ENCODE measurements at regions not wholly inside any gene's neighbourhood (a gene's known extent, or its start where the extent isn't known, plus 50 kb on each side); places are given as distances from the start of the nearest gene placed in this dataset.

- H3K36me3 ChIP-seq = no peaks in the 10 kb centered on the region
- TF ChIP-seq, protein P1, sequence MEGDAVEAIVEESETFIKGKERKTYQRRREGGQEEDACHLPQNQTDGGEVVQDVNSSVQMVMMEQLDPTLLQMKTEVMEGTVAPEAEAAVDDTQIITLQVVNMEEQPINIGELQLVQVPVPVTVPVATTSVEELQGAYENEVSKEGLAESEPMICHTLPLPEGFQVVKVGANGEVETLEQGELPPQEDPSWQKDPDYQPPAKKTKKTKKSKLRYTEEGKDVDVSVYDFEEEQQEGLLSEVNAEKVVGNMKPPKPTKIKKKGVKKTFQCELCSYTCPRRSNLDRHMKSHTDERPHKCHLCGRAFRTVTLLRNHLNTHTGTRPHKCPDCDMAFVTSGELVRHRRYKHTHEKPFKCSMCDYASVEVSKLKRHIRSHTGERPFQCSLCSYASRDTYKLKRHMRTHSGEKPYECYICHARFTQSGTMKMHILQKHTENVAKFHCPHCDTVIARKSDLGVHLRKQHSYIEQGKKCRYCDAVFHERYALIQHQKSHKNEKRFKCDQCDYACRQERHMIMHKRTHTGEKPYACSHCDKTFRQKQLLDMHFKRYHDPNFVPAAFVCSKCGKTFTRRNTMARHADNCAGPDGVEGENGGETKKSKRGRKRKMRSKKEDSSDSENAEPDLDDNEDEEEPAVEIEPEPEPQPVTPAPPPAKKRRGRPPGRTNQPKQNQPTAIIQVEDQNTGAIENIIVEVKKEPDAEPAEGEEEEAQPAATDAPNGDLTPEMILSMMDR (IDR thresholded peaks at IDR 0.05) = no peak
- no peak overlapping the region for H3K27ac ChIP-seq
- no peaks in the 10 kb centered on the region for H3K27me3 ChIP-seq
- DNase-seq (ENCODE audit: low spot score) = no peak
- H3K4me1 ChIP-seq = no peaks in the 10 kb centered on the region
- H3K4me3 ChIP-seq = no peak overlapping the region
- H3K9me3 ChIP-seq = no peaks in the 10 kb centered on the region
These were observed 300.2 kb downstream of the FBXW7 start for GRCh38 chr4:152235718-152236117.

- DNase-seq (ENCODE audit: low spot score) = no peak
- Histone ChIP-seq H3K4me3 (no peak overlapping the region), H3K36me3 (no peaks in the 10 kb centered on the region), H3K27me3 (no peaks in the 10 kb centered on the region), H3K9me3 (no peaks in the 10 kb centered on the region), H3K27ac (no peak overlapping the region), H3K4me1 (no peaks in the 10 kb centered on the region)
- TF ChIP-seq, protein P1 (IDR thresholded peaks at IDR 0.05) = no peak
These were observed 301.3 kb downstream of the FBXW7 start for GRCh38 chr4:152234571-152234970.

GRCh38 chr4:152232271-152232670 is 303.6 kb downstream of the FBXW7 start:
- no peaks in the 10 kb centered on the region for H3K4me1 ChIP-seq
- no peaks in the 10 kb centered on the region for H3K36me3 ChIP-seq
- H3K4me3 ChIP-seq = no peak overlapping the region
- TF ChIP-seq, protein P1 (IDR thresholded peaks at IDR 0.05) = no peak
- no peak overlapping the region for H3K27ac ChIP-seq
- H3K27me3 ChIP-seq = no peaks in the 10 kb centered on the region
- no peaks in the 10 kb centered on the region for H3K9me3 ChIP-seq
- no peak for DNase-seq (ENCODE audit: low spot score)

GRCh38 chr4:152229782-152230289 is 306.1 kb downstream of the FBXW7 start:
- Histone ChIP-seq H3K4me1 (no peaks in the 10 kb centered on the region), H3K27me3 (no peaks in the 10 kb centered on the region), H3K36me3 (no peaks in the 10 kb centered on the region), H3K27ac (no peak overlapping the region), H3K4me3 (no peak overlapping the region), H3K9me3 (no peaks in the 10 kb centered on the region)
- DNase-seq (ENCODE audit: low spot score) = no peak
- TF ChIP-seq, protein P1 (IDR thresholded peaks at IDR 0.05) = no peak

DNA sequence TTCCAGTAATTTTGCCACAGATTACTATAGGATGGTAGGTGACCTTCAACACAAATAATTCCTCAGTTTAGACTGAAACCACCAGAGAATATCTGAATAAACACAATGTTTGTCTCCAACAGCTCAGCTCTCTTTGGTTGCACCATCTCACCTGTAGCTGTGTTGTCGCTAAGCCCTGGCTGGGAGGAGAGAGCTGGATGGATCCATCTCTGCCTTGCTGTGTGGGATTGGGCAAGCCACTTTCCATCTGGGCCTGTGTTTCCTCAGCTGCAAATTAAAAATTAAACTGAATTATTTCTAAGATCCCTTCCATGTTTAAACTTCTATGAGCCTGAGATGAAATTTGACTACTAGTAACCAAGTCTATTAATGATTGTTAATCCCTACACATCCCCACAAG is 310.2 kb downstream of the FBXW7 start:
- H3K4me3 ChIP-seq = no peak overlapping the region
- TF ChIP-seq, protein P1 (IDR thresholded peaks at IDR 0.05) = no peak
- H3K27ac ChIP-seq = no peak overlapping the region
- no peaks in the 10 kb centered on the region for H3K9me3 ChIP-seq
- no peak for DNase-seq (ENCODE audit: low spot score)
- H3K27me3 ChIP-seq = no peaks in the 10 kb centered on the region
- no peaks in the 10 kb centered on the region for H3K4me1 ChIP-seq
- H3K36me3 ChIP-seq = no peaks in the 10 kb centered on the region

- no peaks in the 10 kb centered on the region for H3K4me1 ChIP-seq
- H3K36me3 ChIP-seq = no peaks in the 10 kb centered on the region
- no peak overlapping the region for H3K27ac ChIP-seq
These were observed 311.0 kb downstream of the FBXW7 start for GRCh38 chr4:152224721-152225420.

More at GRCh38 chr4:152224721-152225420, 311.0 kb downstream of the FBXW7 start:
- DNase-seq (ENCODE audit: low spot score) = no peak
- no peak overlapping the region for H3K4me3 ChIP-seq
- H3K9me3 ChIP-seq = no peaks in the 10 kb centered on the region
- TF ChIP-seq, protein P1 (IDR thresholded peaks at IDR 0.05) = no peak
- no peaks in the 10 kb centered on the region for H3K27me3 ChIP-seq
